ENCODE measurements at regions not wholly inside any gene's neighbourhood (a gene's known extent, or its start where the extent isn't known, plus 50 kb on each side); places are given as distances from the start of the nearest gene placed in this dataset.

DNA sequence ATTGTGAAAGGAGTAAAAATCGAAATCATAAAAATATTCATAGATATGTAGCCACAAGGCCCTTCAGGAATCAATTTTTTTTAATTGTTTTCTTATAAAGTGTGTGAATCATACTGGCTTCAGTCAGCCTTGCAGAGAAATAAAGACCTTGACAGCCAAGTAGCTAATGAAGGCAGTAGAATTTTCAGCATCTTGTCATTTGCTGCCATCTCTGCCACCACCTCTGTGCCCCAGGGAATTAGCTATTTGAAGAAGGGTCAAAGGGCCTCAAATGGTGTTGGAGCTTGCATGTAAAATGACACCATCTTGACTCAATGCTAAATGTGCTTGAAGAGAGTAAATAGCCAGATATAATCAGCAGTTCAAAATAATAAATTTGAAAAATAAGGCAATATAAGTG, 359.4 kb upstream of the DCN start:
- Mint-ChIP-seq H3K4me3 (ENCODE audit: unreplicated experiment) (no peak overlapping the region), H3K4me1 (ENCODE audit: low read depth, unreplicated experiment) (no peaks in the 10 kb centered on the region), H3K27ac (ENCODE audit: unreplicated experiment) (no peak overlapping the region), H3K36me3 (ENCODE audit: low read depth, unreplicated experiment) (no peaks in the 10 kb centered on the region), H3K9me3 (ENCODE audit: unreplicated experiment) (peaks cover 6% of the 10 kb centered on the region), H3K27me3 (ENCODE audit: low read depth, unreplicated experiment) (no peaks in the 10 kb centered on the region)
- Histone ChIP-seq H3K36me3 (ENCODE audit: insufficient read depth, low read length) (no peaks in the 10 kb centered on the region), H3K9me3 (ENCODE audit: insufficient read depth, low read depth, low read length) (no peaks in the 10 kb centered on the region), H3K4me2 (ENCODE audit: low read length) (no peak overlapping the region), H3K27me3 (ENCODE audit: insufficient read depth, low read length) (no peaks in the 10 kb centered on the region), H3K79me2 (ENCODE audit: insufficient read depth, low read length) (no peaks in the 10 kb centered on the region), H3K9ac (ENCODE audit: low read length) (no peak overlapping the region), H3K4me1 (ENCODE audit: insufficient read depth, low read length) (no peaks in the 10 kb centered on the region), H3K4me3 (ENCODE audit: insufficient read depth, low read depth, low read length) (no peak overlapping the region), H3K27ac (ENCODE audit: low read depth, low read length) (no peak overlapping the region), H2AFZ (ENCODE audit: low read depth, low read length) (no peak overlapping the region), H4K20me1 (ENCODE audit: insufficient read depth, low read length) (no peaks in the 10 kb centered on the region)
- TF ChIP-seq, protein P1, sequence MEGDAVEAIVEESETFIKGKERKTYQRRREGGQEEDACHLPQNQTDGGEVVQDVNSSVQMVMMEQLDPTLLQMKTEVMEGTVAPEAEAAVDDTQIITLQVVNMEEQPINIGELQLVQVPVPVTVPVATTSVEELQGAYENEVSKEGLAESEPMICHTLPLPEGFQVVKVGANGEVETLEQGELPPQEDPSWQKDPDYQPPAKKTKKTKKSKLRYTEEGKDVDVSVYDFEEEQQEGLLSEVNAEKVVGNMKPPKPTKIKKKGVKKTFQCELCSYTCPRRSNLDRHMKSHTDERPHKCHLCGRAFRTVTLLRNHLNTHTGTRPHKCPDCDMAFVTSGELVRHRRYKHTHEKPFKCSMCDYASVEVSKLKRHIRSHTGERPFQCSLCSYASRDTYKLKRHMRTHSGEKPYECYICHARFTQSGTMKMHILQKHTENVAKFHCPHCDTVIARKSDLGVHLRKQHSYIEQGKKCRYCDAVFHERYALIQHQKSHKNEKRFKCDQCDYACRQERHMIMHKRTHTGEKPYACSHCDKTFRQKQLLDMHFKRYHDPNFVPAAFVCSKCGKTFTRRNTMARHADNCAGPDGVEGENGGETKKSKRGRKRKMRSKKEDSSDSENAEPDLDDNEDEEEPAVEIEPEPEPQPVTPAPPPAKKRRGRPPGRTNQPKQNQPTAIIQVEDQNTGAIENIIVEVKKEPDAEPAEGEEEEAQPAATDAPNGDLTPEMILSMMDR (IDR thresholded peaks at IDR 0.05; ENCODE audit: insufficient read depth, low read depth, low read length) = no peak
- no peak for TF ChIP-seq EZH2 (IDR thresholded peaks at IDR 0.05; ENCODE audit: insufficient read depth, low read length)
- no peak for FAIRE-seq
- no peak for DNase-seq (ENCODE audit: low read depth)

DNA sequence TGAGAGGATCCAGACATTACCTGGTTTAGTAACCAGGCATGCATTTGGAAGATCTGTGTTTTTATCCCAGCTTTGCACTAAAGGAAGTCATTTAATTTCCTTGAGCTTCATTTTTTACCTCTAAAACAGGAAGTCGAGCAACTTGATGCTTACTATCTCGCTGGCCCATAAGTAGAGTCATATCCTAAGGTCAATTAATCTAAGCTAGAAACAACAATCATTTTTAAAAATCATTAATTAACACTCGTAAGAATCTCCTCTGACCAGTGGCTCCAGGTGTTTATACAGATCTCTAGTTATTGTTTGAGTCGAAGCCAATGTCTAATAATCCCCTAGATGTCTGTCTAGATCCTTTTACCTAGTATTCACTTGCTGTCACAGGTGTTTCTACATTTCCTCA, 355.8 kb upstream of the DCN start:
- Mint-ChIP-seq H3K4me3 (ENCODE audit: unreplicated experiment) (no peak overlapping the region), H3K9me3 (ENCODE audit: unreplicated experiment) (no peaks in the 10 kb centered on the region), H3K27me3 (ENCODE audit: low read depth, unreplicated experiment) (no peaks in the 10 kb centered on the region), H3K27ac (ENCODE audit: unreplicated experiment) (no peak overlapping the region), H3K4me1 (ENCODE audit: low read depth, unreplicated experiment) (no peaks in the 10 kb centered on the region), H3K36me3 (ENCODE audit: low read depth, unreplicated experiment) (no peaks in the 10 kb centered on the region)
- H3K9ac ChIP-seq (ENCODE audit: low read length) = no peak overlapping the region
- H3K36me3 ChIP-seq (ENCODE audit: insufficient read depth, low read length) = no peaks in the 10 kb centered on the region
- no peaks in the 10 kb centered on the region for H3K4me1 ChIP-seq (ENCODE audit: insufficient read depth, low read length)
- H3K27me3 ChIP-seq (ENCODE audit: insufficient read depth, low read length) = no peaks in the 10 kb centered on the region
- no peak overlapping the region for H2AFZ ChIP-seq (ENCODE audit: low read depth, low read length)
- no peaks in the 10 kb centered on the region for H3K79me2 ChIP-seq (ENCODE audit: insufficient read depth, low read length)
- TF ChIP-seq, protein P1 (IDR thresholded peaks at IDR 0.05; ENCODE audit: insufficient read depth, low read depth, low read length) = no peak
- TF ChIP-seq EZH2 (IDR thresholded peaks at IDR 0.05; ENCODE audit: insufficient read depth, low read length) = no peak
- H3K4me2 ChIP-seq (ENCODE audit: low read length) = no peak overlapping the region
- no peak overlapping the region for H3K27ac ChIP-seq (ENCODE audit: low read depth, low read length)
- FAIRE-seq = no peak
- DNase-seq (ENCODE audit: low read depth) = no peak
- no peak overlapping the region for H3K4me3 ChIP-seq (ENCODE audit: insufficient read depth, low read depth, low read length)
- H3K9me3 ChIP-seq (ENCODE audit: insufficient read depth, low read depth, low read length) = no peaks in the 10 kb centered on the region
- H4K20me1 ChIP-seq (ENCODE audit: insufficient read depth, low read length) = no peaks in the 10 kb centered on the region

DNA sequence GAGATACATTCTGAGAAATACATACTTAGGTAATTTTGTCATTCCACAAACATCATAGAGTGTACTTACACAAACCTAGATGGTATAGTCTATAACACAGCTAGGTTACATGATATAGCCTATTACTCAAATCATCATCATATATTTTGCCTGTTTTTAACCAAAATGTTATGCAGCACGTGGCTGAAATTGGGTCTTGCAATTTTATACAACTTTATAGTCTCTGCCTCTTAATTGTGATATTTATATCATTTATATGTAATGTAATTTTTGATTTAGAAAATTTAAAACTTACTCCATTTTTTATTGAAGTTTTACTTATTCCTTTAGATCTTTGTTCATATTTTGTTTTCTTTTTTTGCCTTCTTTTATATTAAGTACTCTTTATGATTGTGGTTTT, 350.7 kb upstream of the DCN start:
- no peak overlapping the region for H3K27ac Mint-ChIP-seq (ENCODE audit: unreplicated experiment)

More for the DNA sequence above, 350.7 kb upstream of the DCN start:
- Histone ChIP-seq H3K9ac (ENCODE audit: low read length) (no peak overlapping the region), H3K27ac (ENCODE audit: low read depth, low read length) (no peak overlapping the region), H4K20me1 (ENCODE audit: insufficient read depth, low read length) (no peaks in the 10 kb centered on the region), H3K4me2 (ENCODE audit: low read length) (no peak overlapping the region), H3K79me2 (ENCODE audit: insufficient read depth, low read length) (no peaks in the 10 kb centered on the region), H3K9me3 (ENCODE audit: insufficient read depth, low read depth, low read length) (no peaks in the 10 kb centered on the region), H3K36me3 (ENCODE audit: insufficient read depth, low read length) (no peaks in the 10 kb centered on the region), H2AFZ (ENCODE audit: low read depth, low read length) (no peak overlapping the region), H3K4me1 (ENCODE audit: insufficient read depth, low read length) (no peaks in the 10 kb centered on the region), H3K27me3 (ENCODE audit: insufficient read depth, low read length) (no peaks in the 10 kb centered on the region), H3K4me3 (ENCODE audit: insufficient read depth, low read depth, low read length) (no peak overlapping the region)
- no peak for DNase-seq (ENCODE audit: low read depth)
- TF ChIP-seq, protein P1 (IDR thresholded peaks at IDR 0.05; ENCODE audit: insufficient read depth, low read depth, low read length) = no peak
- no peak for TF ChIP-seq EZH2 (IDR thresholded peaks at IDR 0.05; ENCODE audit: insufficient read depth, low read length)
- Mint-ChIP-seq H3K27me3 (ENCODE audit: low read depth, unreplicated experiment) (no peaks in the 10 kb centered on the region), H3K36me3 (ENCODE audit: low read depth, unreplicated experiment) (no peaks in the 10 kb centered on the region), H3K9me3 (ENCODE audit: unreplicated experiment) (no peaks in the 10 kb centered on the region), H3K4me3 (ENCODE audit: unreplicated experiment) (no peak overlapping the region), H3K4me1 (ENCODE audit: low read depth, unreplicated experiment) (peaks cover 4% of the 10 kb centered on the region)
- FAIRE-seq = no peak
